NCI-H526 treated with DMSO at 0.1 percent for 48 hours (cell line): ENCODE measurements at regions not wholly inside any gene's neighbourhood (a gene's known extent, or its start where the extent isn't known, plus 50 kb on each side); places are given as distances from the start of the nearest gene placed in this dataset.
"Not testable (repeated sequence)": the region's sequence is repeated elsewhere in the genome, so short reads cannot be mapped to it uniquely, and the experiment has no call there.

Source experiments
- DNase-seq: peaks from one replicate; lab custom pipeline; 2025; lab: John Stamatoyannopoulos, UW

DNA sequence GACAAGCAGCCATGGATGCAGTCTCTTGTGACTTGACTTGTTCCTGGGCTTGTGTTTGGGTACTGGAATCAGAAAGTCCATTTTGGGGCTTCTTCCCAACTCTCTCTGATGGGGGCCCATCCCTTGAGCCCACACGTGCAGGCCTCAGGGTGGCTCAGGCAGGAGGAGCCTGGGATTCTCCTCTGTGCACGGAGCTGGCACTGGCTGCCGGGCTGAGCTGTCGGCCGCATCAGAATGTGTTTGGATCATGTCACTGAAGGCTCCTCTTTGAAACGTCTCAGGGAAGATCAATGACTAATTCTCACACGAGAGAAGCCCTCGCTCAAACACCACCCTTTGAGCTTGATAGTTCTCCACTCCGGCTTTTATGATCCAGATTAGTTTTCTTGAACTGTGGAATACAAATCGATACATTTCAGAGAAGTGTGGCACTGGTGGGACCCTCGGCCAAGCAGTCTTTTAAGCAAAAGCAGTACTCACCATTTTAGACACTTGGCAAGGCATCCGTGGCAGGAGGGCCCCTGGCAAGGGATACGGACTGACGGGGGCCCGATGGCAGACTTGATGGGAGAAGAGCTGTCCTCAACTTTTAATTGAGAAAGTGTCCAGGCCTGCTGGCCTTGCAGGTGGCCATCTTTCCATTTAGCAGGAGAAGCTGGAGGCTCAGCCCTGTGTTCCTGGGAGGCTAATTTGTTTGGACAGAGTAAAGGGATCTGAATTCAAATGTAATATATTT is 220.7 kb upstream of the C1orf174 start:
- no peak for DNase-seq

DNA sequence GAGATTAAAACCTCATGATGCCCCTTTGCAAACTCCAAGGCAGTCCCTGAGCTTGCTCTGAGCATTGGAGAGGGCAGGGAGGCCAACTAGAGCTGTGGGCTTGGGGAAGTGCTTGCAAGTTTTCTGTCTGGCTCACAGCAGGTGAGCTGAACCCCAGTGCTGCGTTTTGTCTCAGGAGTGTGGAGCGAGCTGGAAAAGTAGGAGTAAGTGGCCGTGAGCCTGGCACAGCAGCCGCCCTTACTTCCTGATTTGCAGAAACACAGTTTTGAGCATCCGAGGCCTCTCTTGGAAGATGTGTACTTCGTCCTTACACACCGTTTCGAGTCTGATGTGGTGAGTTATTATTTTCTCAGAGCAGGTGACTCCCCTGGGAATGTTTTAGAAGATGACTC is 221.2 kb upstream of the C1orf174 start:
- DNase-seq, result no peak

DNA sequence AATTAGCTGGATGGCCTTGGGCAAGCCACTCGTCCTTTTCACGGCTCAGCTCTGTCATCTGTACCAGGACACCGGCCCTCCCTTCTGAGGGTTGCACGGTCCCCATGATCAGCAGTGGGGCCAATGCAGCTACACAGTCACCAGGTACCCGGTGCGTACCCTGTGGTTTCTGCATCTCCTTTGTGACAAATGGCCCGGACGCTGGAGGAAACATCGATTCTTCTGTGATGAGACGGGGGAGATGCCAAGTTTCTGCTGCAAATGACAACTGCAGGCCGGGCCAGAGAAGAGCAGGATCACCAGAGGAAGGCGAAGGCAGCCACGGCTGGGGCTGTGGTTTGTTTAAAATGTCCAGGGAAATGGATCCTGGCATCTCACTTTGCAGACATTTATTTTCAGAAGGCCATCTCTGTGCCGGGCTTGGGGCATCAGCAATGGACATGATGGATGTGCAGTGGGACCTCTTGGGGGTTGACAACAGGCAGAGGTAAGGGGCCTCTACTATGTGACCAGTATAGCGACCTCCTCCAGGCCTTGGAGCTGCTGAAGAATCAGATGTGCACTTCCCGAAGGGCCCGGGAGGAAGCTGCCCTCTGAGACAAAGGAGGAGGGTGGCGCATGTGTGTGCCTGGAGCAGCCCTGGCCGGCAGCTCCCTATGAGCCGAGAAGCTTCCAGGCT is 221.9 kb upstream of the C1orf174 start:
- no peak for DNase-seq

DNA sequence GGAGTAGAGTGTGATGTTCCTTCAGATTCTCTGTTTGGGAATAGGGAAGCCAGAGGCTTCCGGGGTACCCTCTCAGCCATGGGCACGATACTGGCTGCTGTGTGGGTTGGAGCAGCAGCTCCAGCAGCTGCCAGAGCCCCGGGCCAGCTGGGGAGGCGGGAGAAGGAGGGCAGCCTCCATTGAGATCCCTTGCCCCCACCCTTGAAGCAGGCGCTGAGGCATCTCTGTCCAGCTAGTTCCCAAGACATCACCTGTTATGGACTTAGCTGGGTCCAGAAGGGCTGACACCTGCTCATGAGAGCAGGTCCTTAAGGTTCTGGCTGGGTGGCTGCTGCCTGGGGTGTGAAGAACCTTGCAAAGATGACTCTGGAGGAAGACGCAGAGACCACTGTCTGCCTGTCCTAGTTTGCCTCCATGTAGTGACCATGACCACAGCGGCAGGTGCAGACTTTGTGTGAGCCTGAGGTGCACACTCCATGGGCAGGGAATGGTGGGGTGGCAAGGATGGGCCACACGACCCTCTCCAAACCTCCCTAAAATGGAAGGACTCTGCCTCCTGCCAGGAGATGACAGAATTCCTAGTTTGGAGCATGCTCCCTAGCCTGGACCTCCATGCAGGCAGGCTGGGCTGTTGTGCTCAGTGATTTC is 222.6 kb upstream of the C1orf174 start:
- no peak for DNase-seq

DNA sequence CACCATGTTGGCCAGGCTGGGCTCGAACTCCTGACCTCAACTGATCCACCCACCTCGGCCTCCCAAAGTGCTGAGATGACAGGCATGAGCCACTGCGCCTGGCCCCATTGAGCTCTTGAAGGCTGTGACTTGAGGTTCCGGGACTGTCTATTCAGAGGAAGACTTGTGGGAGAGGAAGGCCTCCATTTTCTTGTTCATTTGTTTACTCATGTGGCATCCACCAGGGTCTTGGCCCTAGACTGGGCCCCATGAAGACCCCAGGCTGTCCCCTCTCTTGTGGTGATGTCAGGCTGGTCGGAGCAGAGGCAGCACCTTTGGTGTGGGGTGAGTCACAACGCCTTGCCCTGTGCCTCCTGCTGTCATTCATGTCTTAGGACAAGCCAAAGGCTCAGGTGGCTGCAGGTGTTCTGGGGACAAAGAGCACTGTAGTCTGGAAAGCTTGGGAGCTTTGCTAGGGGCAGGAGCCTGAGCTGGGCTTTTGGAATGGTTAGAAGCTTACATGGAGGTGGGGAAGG is 224.6 kb upstream of the C1orf174 start:
- no peak for DNase-seq

DNA sequence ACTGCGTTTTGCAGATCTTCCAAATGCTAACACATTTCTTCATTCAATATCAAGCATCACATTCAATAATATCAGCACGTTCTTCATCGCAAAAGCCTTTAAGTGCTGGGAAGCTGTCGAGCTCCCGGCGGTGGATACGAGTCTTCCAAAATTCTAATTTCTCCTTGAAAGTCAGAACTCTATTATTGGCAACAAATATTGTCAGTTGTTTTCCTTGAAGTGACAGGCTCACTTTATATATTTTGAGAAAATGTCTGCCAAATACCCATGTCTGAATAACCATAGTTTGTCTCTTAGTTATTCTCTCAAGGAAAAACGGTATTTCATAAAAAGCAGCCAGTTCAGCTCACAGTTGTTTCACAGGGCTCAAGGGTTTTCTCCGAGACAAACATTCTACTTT is 226.2 kb upstream of the C1orf174 start:
- DNase-seq, result no peak

DNA sequence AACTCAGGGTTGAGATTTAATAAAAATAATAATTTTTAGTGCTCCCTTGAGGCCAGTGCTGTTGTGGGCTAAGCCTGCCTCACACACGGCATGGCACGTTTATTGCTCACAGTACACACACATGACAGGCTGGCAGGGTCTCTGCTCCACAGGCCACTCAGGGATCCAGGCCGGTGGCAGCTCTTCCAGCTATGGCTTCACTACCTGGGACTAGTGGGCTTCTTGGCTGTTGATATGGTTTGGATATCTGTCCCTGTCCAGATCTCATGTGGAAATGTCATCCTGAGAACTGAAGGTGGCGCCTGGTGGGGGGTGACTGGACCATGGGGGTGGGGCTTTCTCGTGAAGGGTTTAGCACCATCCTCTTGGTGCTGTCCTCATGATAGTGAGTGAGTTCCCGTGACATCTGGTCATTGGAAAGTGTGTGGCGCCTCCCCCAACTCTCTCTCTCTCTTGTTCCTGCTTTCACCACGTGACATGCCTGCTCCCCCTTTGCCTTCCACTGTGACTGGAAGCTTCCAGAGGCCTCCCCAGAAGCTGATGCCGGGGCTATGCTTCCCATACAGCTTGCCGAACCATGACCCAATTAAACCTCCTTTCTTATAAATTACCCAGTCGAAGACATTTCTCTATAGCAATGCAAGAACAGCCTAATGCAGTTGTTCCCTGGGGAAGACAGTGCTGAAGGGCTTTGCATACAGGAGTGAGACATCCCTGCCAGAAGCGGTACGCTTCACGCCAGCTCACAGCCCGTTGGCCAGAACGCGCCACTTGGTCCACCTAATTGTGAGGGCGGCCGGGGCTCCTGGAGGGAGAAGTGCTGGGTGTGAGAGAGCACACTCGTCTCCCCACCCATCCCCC is 226.9 kb upstream of the C1orf174 start:
- no peak for DNase-seq

DNA sequence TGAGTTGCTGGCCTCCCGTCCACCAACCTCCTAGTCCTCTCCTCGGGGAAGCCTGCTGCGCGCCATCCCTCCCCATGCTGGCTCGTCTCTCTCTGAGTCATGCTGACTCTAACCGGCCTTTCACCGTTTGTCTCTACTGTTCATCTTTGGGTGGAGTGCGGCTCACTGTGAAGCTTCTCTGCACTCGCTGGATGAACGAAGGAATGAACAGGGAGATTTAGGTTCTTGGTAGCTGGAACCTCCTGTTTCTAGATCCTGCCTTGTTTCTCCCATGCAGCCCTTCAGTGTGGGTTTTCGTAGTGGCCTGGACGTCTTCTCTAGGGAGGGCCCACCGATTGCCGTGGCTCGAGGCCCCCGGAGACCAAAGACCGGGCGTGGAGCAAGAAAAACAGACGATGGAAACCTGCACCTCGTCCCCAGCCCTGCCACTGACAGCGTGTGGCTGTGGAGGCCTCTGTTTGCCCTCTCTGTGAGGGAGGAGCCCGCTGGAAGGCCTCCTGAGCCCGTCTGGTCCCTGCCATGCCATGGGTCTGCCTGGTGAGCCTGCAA is 227.6 kb upstream of the C1orf174 start:
- DNase-seq, result no peak

DNA sequence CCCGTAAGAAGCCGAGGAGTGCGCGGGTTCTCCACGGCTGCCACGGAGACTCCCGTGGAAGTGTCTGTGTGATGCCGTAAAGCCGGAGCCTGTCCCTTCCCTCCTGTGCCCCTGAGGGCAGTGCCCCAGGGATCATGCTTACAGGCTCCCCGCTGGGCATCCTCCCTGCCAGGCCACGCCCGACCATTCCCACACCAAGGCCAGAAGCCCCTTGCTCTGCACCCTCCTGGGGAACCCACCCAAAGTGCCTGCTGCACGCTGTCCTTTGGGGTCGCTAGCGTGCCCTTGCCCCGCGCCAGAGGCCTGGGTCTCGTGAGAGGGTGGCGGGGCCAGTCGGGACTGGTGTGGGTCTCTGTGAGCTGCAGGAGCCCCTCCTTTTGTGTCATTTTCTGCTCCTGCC is 228.5 kb upstream of the C1orf174 start:
- no peak for DNase-seq

DNA sequence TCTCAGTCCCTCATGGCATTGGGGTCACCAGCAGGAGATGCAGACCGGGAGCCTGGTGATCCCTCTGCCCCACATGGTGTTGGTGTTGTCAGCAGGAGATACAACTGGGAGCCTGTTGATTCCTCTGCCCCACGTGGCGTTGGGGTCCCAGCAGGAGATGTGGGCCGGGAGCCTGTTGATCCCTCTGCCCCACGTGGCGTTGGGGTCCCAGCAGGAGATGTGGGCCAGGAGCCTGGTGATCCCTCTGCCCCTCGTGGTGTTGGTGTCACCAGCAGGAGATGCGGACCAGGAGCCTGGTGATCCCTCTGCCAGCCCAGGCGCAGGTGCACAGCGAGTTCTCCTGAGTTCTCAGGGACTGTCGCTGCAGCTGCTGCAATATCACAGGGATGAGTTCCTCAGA is 229.6 kb upstream of the C1orf174 start:
- DNase-seq, result no peak

DNA sequence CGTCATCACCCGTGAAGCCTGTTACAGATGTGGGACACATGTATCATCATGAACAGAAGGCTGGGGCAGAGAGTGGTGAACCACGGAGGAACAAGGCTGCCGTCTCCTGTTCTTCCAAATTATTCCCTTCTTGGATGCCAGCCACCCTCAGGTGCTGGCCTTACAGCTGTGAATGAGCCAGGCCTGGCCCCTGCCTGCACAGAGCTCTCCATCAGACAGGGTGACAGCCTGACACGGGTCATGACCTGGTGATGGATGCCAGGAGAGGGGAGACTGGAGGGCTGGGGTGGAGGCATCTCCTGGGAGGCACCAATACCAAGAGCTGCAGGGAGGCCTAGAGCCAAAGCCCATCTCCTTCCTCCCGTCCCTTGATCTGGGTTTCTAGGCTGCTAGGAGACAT is 230.0 kb upstream of the C1orf174 start:
- DNase-seq, result no peak

DNA sequence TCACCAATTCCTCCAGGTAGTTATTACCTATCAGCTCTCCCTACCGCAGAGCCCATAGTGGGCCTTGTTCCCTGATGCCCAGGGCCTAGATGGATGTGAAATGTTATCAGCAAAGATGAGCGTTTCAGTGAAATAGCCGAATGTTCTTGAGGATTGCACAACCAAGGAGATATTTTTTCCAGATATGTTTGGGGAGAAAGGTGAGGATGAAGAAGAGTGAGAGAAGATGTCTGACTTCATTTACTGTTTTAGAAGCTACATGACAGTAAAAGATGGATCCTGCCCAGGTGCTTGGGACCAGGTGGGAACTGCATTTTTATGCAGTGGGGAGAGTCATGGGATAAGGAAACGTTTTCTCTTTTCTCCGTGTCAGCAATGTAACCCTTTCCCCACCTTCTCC is 231.7 kb upstream of the C1orf174 start:
- DNase-seq, result no peak

DNA sequence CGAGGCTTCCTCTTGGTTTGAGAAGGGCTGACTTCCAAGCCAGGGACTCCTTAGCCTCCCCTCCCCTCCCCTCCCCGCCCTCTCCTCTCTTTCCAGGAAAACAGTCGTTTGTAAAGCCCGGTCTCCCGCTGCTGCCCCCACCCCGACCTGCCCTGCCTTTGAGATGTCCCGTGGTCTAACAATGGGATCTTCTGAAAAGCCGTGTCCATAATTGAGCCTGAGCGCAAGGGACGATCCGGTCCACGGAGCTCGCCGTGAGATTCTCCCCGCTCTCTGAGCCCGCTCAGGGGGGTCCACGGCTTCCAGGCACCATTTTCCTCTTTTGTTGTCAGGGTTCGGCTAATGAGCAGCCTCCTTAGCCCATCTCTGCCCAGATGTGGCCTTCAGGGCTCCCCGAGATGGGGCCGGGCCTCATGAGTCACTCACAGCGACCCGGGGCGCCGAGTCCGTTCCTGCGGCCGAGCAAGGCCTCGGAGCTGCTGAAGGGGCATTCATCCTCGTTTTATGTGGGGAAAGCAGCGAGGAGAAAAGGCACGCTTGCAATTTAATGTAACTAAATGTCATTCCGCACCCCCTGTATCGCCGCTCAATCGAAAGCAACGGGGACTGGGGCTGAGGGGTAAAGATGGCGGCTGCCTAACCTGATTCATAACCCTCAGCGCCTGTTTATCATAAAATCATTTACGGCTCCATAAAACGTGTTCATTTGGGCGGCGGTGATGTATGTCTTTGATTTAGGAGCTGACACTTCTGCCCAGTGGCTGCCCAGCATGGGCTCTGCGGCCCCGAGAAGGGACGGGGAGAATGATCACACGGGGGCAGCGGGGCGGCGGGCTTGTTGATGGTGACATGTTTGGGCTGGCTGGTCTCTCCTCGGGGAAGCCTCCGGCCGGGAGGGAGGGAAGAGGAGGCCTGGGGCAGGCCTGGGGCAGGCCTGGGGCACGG is 232.6 kb upstream of the C1orf174 start:
- DNase-seq, result no peak

DNA sequence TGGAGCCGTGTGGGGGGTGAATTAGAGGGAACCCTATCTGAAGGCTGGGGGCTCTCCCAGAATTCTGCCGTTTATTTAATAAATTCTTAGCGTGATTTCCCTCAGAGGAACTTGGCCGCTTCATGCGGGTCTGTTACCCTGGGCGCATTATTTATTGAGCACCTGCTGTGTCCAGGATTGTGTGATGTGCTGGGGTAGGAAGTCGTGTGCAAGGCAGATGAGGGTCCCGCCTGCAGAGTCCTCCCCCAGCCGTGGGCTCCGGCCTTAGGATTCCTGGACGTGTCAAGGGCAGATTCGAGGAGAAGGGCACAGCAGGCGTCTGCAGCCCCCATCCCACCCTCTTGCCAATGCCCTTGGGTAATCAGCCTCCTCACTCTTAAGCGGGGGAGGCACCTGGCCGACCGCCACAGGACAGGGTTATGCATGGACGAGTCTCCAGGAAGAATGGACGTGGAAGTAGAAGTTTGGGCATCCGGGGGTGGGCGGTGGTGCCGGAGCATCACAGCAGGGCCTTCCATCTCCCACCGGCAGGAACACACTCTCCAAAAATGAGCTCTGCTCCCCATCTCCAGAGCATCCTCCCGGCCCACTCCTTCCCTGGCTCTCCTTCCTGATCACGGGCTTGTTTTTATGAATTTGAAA is 233.3 kb upstream of the C1orf174 start:
- DNase-seq, result no peak

DNA sequence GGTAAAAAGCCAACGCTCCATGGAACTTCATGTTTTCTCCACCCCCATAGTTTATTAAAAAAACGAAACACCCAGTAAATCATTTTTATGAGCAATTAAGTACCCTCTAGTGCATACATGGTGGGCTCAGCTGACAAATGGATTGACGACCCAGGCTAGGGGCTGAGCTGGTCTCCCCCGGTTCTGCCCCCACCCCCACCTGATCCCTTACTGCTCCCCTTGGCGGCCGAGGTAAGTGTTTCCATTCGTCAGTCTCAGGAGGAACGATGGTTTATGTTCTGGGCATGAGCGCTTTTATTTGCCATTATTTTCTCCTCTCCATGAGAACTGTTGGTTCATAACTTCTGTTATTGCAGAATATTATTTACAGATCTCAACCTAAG is 233.9 kb upstream of the C1orf174 start:
- no peak for DNase-seq

DNA sequence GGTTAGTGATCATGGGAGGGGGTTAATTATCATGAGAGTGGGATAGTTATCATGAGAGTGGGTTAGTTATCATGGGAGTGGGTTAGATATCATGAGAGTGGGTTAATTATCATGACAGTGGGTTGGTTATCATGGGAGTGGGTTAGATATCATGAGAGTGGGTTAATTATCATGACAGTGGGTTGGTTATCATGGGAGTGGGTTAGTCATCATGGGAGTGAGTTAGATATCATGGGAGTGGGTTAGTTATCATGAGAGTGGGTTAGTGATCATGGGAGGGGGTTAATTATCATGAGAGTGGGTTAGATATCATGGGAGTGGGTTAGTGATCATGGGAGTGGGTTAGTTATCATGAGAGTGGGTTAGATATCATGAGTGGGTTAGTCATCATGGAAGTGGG is 235.8 kb upstream of the C1orf174 start:
- not testable (repeated sequence) for DNase-seq

DNA sequence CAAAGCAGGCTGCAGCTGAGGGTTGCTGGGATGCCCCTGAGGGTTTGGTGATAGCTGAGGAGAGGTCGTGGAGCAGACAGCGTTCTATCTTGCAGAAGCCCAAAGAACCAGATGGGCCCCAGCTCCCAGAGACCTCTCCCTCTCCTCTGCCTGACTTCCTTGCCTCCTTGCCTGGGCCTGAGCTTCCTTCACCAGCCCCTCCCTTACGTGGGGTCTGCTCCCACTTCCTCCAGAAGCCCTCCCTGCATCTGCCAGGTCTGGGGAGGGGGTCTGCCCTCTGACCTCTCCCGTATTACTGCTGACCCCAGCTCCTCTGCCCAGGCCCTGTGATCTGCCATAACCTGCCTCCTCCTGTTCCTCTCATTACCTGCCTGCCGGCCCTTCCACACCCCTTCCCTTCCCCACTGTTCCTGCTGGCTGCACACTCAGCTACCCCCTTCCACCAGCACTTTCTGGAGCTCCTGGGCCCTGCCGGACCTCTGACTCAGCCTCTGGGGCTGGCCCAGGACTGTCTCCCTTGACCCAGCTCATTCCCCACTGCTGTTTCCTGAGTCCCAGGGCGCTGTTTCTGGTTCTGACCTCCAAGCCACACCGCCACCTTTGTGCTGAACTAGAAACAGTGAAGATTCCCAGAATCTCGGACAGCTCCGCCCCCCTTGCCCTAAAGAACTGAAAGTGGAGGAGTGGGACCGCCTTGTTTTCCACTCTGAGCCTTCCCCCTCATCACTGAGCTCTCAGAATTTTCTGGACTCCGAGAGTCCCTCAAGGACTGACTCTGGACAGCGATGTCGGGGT is 237.7 kb upstream of the C1orf174 start:
- DNase-seq, result no peak

DNA sequence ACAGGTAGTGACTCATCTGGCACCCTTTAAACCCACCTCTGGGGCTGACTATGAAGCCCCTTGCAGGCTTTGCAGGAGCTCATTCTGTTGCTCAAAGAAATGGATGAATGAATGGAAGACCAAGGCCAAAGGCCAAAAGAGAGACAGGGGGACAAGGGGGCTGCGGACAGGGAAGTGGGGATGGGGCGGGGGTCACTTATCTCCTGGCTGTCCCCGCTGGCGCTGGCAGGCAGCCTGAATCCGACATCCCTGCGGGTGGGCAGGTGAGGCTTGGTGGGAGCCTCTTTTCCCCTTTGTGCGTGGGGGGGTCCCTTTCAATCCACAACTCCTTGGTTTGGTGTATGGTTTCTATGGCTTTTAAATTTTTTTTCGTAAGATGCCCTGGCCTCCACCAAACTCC is 239.6 kb upstream of the C1orf174 start:
- no peak for DNase-seq

DNA sequence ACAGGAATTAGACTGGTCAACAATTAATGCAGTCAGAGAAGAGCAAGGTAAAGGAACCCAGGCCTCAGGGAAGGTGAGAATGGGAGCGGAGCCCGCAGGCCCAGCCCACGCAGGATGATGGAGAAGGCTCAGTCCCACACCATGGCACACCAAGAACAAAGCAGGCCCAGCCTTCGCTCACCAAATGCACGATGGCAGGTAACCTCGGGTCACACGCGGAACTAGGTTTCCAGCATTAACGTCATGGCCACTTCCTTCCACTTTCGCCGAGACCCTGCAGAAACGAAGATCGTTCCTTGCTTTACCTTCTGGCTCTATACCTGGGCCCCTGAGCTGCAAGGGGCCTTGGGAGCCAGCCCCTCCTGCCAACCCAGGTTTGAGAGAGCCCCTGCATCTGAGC is 240.2 kb upstream of the C1orf174 start:
- no peak for DNase-seq

DNA sequence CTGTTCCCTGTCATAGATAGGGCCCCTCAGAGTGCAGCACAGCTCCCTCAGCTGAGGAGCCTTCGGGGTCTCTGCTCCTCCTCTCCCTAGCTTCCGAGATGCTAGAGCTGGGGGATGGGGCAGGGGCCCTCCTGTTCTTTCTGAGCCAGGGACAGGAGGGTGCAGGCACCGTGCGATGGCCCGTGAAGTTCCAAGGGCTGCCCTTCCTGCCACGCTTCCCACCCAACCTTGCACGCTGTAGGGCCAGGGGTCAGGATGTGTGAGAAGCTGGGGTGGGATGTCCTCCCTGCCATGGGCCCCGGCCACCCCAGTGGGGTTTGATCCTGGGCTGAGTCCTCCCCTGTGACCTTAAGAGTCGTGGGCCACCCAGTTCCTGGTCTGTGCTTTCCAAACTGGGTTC is 240.7 kb upstream of the C1orf174 start:
- no peak for DNase-seq
